Cardiac muscle cell (in vitro differentiated cells and primary cell): ENCODE measurements at regions not wholly inside any gene's neighbourhood (a gene's known extent, or its start where the extent isn't known, plus 50 kb on each side); places are given as distances from the start of the nearest gene placed in this dataset.
A peak's percentile ranks its signal among the peaks of the same experiment; 100 is the strongest.

Experiments
- DNase-seq, 2 donors: peaks; one replicate each; pipeline versions ENCODE4 v3.0.0 to v3.0.0-alpha.2; 2010 to 2017; ENCODE audit warnings: low read depth in 1 of 2, low spot score in 1 of 2
- H3K27ac ChIP-seq: fragments of 200-600 bp; sonication (generic); 2 replicates; pipeline ENCODE4 v1.5.1; 2016
- H3K27me3 ChIP-seq: fragments of 200-600 bp; sonication (generic); 2 replicates; pipeline ENCODE4 v1.6.0; 2016; ENCODE audit warnings: control low read depth
- H3K36me3 ChIP-seq: fragments of 200-600 bp; sonication (generic); 2 replicates; pipeline ENCODE4 v1.5.1; 2016; ENCODE audit warnings: control low read depth
- H3K4me1 ChIP-seq: fragments of 200-600 bp; sonication (generic); 2 replicates; pipeline ENCODE4 v1.8.1; 2017; ENCODE audit warnings: low read depth, mild to moderate bottlenecking, mixed run types
- H3K4me3 ChIP-seq: fragments of 200-600 bp; sonication (generic); 2 replicates; pipeline ENCODE4 v1.5.1; 2016; ENCODE audit warnings: mild to moderate bottlenecking
- H3K9me3 ChIP-seq: fragments of 200-600 bp; sonication (generic); 2 replicates; pipeline ENCODE4 v1.5.1; 2017; ENCODE audit warnings: low read depth, mild to moderate bottlenecking, control low read depth
- CTCF ChIP-seq: IDR thresholded peaks from 2 replicates; pipeline ENCODE4 v1.5.1; 2012; ENCODE audit warnings: low read depth, mild to moderate bottlenecking, low read length

GRCh38 chr5:8895062-8895461, 650.8 kb downstream of the SEMA5A start:
- no peaks in the 10 kb centered on the region for H3K36me3 ChIP-seq
- no peak overlapping the region for H3K4me3 ChIP-seq
- no peaks in the 10 kb centered on the region for H3K4me1 ChIP-seq
- no peak for DNase-seq
- no peaks in the 10 kb centered on the region for H3K9me3 ChIP-seq
- no peak for TF ChIP-seq CTCF
- no peak overlapping the region for H3K27ac ChIP-seq
- H3K27me3 ChIP-seq, result no peaks in the 10 kb centered on the region

GRCh38 chr5:8895599-8895998, 650.3 kb downstream of the SEMA5A start:
- no peak overlapping the region for H3K27ac ChIP-seq
- H3K4me3 ChIP-seq, result no peak overlapping the region
- no peaks in the 10 kb centered on the region for H3K36me3 ChIP-seq
- no peaks in the 10 kb centered on the region for H3K9me3 ChIP-seq
- DNase-seq, result no peak
- TF ChIP-seq CTCF, result no peak
- H3K27me3 ChIP-seq, result no peaks in the 10 kb centered on the region
- no peaks in the 10 kb centered on the region for H3K4me1 ChIP-seq

GRCh38 chr5:8897316-8897715, 648.6 kb downstream of the SEMA5A start:
- no peak overlapping the region for H3K4me3 ChIP-seq
- no peak for DNase-seq
- no peaks in the 10 kb centered on the region for H3K36me3 ChIP-seq
- H3K4me1 ChIP-seq, result no peaks in the 10 kb centered on the region
- no peaks in the 10 kb centered on the region for H3K27me3 ChIP-seq
- no peaks in the 10 kb centered on the region for H3K9me3 ChIP-seq
- no peak overlapping the region for H3K27ac ChIP-seq
- TF ChIP-seq CTCF, result no peak

- DNase-seq, result peak; percentile 5 to 58
- no peaks in the 10 kb centered on the region for H3K4me1 ChIP-seq
These were observed 640.9 kb downstream of the SEMA5A start for GRCh38 chr5:8905021-8905420.

GRCh38 chr5:8906303-8906967, 639.4 kb downstream of the SEMA5A start:
- H3K27me3 ChIP-seq, result no peaks in the 10 kb centered on the region
- H3K9me3 ChIP-seq, result no peaks in the 10 kb centered on the region
- DNase-seq, result peak in 1 of 2 donors; percentile 13
- no peaks in the 10 kb centered on the region for H3K4me1 ChIP-seq
- H3K27ac ChIP-seq, result no peak overlapping the region
- H3K36me3 ChIP-seq, result no peaks in the 10 kb centered on the region
- no peak overlapping the region for H3K4me3 ChIP-seq
- TF ChIP-seq CTCF, result no peak

More at GRCh38 chr5:8905021-8905420, 640.9 kb downstream of the SEMA5A start:
- no peak overlapping the region for H3K27ac ChIP-seq
- H3K36me3 ChIP-seq, result no peaks in the 10 kb centered on the region
- H3K27me3 ChIP-seq, result no peaks in the 10 kb centered on the region
- no peaks in the 10 kb centered on the region for H3K9me3 ChIP-seq
- H3K4me3 ChIP-seq, result no peak overlapping the region
- no peak for TF ChIP-seq CTCF
